Spleen (tissue), 11 donors: ENCODE measurements at regions not wholly inside any gene's neighbourhood (a gene's known extent, or its start where the extent isn't known, plus 50 kb on each side); places are given as distances from the start of the nearest gene placed in this dataset.

Experiments used
- DNase-seq: peaks from one replicate; pipeline ENCODE4 v3.0.0-alpha.2; 2020
- H3K27ac ChIP-seq, 8 donors: fragments of 200-600 bp; sonication (generic) in 7 of 8; 1 replicate in 4 of 8; 2 replicates in 4 of 8; pipeline versions ENCODE4 v1.5.0 to v1.8.0; 2016 to 2021; ENCODE audit warnings: inconsistent platforms in 4 of 8, mild to moderate bottlenecking in 4 of 8, moderate library complexity in 1 of 8
- H3K27me3 ChIP-seq, 7 donors: fragments of 200-600 bp; sonication (generic) in 6 of 7; replicated peaks in 1 of 7; 1 replicate in 4 of 7; 2 replicates in 3 of 7; pipeline versions ENCODE4 v1.5.0 to v1.8.0; 2016 to 2021; ENCODE audit warnings: inconsistent platforms in 3 of 7, mild to moderate bottlenecking in 1 of 7
- H3K36me3 ChIP-seq, 6 donors: fragments of 200-600 bp; sonication (generic) in 5 of 6; 1 replicate in 4 of 6; 2 replicates in 2 of 6; pipeline versions ENCODE4 v1.5.0 to v1.8.0; 2016 to 2021; ENCODE audit warnings: inconsistent platforms in 2 of 6
- H3K4me1 ChIP-seq, 6 donors: fragments of 200-600 bp; sonication (generic) in 5 of 6; 1 replicate in 3 of 6; 2 replicates in 3 of 6; pipeline versions ENCODE4 v1.5.0 to v1.8.0; 2016 to 2021; ENCODE audit warnings: inconsistent platforms in 3 of 6
- H3K4me3 ChIP-seq, 8 donors: fragments of 200-600 bp; sonication (generic) in 7 of 8; 1 replicate in 4 of 8; 2 replicates in 4 of 8; pipeline versions ENCODE4 v1.5.0 to v1.8.0; 2016 to 2021; ENCODE audit warnings: inconsistent platforms in 4 of 8, mild to moderate bottlenecking in 4 of 8, moderate library complexity in 2 of 8
- H3K9me3 ChIP-seq, 8 donors: fragments of 200-600 bp; sonication (generic) in 7 of 8; 1 replicate in 4 of 8; 2 replicates in 4 of 8; pipeline versions ENCODE4 v1.5.0 to v1.8.0; 2016 to 2021; ENCODE audit warnings: inconsistent platforms in 4 of 8
- CTCF ChIP-seq, 11 experiments: fragments of 200-600 bp in 7 of 11; fragments of 450-650 bp in 4 of 11; sonication (generic) in 4 of 11; IDR thresholded peaks in 8 of 11; conservative IDR thresholded peaks in 3 of 11; 1 replicate in 7 of 11; 2 replicates in 4 of 11; pipeline versions ENCODE4 v1.4.0 to v1.8.0; 2016 to 2021; ENCODE audit warnings: antibody characterized with exemption in 11 of 11, inconsistent platforms in 4 of 11, mild to moderate bottlenecking in 1 of 11
- POLR2A ChIP-seq, 3 donors: fragments of 450-650 bp; IDR thresholded peaks; one replicate each; pipeline ENCODE4 v1.5.1; 2017; ENCODE audit warnings: antibody characterized with exemption in 3 of 3, mild to moderate bottlenecking in 1 of 3
- POLR2AphosphoS5 ChIP-seq, 3 donors: sonication (generic); formaldehyde crosslinking; IDR thresholded peaks; one replicate each; pipeline ENCODE4 v1.5.1; 2017; ENCODE audit warnings: antibody characterized with exemption in 3 of 3
- WGBS, 5 donors: extraction: QIAGEN DNeasy Blood & Tissue Kit in 3 of 5; methylation state at CpG; one replicate each; pipeline versions ENCODE4 v1.1.5 to v1.1.7; 2013 to 2018; 5-methylcytosine and 5-hydroxymethylcytosine counted together
- intact Hi-C: fragments of 100-400 bp; cut with DNase I; formaldehyde crosslinking; loops from one replicate; pipeline ENCODE4 v1.15.0; 2023; ENCODE audit warnings: low total_unique reads
- donor health status: healthy with polysubstance abuse.
- donor health status: DM: no; HTN: no; CAD: no; lungs with moderate emphysema.
- donor health status: DM: no; HTN: no; CAD: no.
- donor health status: Bipolar disorder and iron deficiency.
- donor health status: healthy.
- donor health status: DM: no; HTN: no; CAD: no.
- donor health status: DM: yes; HTN: yes; CAD: no.

DNA sequence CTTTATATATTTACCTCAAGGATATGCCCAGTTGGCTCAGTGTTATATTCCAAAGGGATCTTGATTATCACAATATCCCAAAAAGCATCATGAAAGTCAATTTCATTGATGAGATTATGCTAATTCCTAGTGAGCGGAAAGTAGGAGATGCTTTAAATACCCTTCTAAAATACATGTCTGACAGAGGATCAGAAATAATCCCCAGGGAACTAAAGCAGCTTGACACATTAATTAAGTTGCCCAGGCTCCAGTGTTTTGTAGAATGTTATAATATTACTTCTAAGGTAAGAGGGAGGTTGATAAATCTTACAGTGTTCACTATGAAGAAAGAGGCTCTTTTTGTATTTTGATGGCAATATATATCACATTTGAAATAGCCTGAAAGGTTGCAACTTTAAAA, 767.5 kb upstream of the ROBO1 start:
- intact Hi-C loops: no loop called here
- Histone ChIP-seq H3K4me3 (no peak overlapping the region), H3K27me3 (no peaks in the 10 kb centered on the region), H3K27ac (no peak overlapping the region), H3K36me3 (no peaks in the 10 kb centered on the region), H3K4me1 (no peaks in the 10 kb centered on the region), H3K9me3 (peaks cover 0 to 31% (median 5%) of the 10 kb centered on the region in 8 donors)
- WGBS, 5 donors: 87 to 100% (median 94%) methylated on average over 1 of the region's 1 CpG
- TF ChIP-seq POLR2A (IDR thresholded peaks at IDR 0.05): no peak
- TF ChIP-seq POLR2AphosphoS5 (IDR thresholded peaks at IDR 0.05): no peak
- no peak for TF ChIP-seq CTCF (IDR thresholded peaks at IDR 0.05 in 8 of 11, conservative IDR thresholded peaks at IDR 0.05 in 3 of 11)
- no peak for DNase-seq

DNA sequence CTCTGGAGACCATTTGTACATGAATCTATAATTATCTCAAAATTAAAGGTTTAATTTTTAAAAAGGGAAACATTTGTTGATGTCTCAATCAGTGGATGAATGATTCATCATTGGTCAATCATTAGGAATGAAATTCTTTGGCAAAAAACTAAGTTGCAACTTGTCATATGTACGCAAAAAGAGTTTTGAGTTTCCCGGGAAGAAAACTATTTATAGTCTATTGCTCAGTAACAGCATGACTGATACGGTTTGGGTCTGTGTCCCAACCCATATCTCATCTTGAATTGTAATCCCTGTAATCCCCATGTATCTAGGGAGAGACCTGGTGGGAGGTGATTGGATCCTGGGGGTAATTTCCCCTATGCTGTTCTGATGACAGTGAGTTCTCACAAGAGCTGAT, 765.8 kb upstream of the ROBO1 start:
- intact Hi-C loops: no loop called here
- no peaks in the 10 kb centered on the region for H3K36me3 ChIP-seq
- H3K27ac ChIP-seq: no peak overlapping the region
- H3K4me1 ChIP-seq: no peaks in the 10 kb centered on the region
- no peak for DNase-seq
- peaks cover 0 to 32% (median 8%) of the 10 kb centered on the region in 8 donors for H3K9me3 ChIP-seq
- no peaks in the 10 kb centered on the region for H3K27me3 ChIP-seq
- H3K4me3 ChIP-seq: no peak overlapping the region
- WGBS, 5 donors: 82 to 91% (median 90%) methylated on average over 3 of the region's 3 CpGs
- TF ChIP-seq POLR2A (IDR thresholded peaks at IDR 0.05) (no peak), CTCF (IDR thresholded peaks at IDR 0.05 in 8 of 11, conservative IDR thresholded peaks at IDR 0.05 in 3 of 11) (no peak), POLR2AphosphoS5 (IDR thresholded peaks at IDR 0.05) (no peak)

DNA sequence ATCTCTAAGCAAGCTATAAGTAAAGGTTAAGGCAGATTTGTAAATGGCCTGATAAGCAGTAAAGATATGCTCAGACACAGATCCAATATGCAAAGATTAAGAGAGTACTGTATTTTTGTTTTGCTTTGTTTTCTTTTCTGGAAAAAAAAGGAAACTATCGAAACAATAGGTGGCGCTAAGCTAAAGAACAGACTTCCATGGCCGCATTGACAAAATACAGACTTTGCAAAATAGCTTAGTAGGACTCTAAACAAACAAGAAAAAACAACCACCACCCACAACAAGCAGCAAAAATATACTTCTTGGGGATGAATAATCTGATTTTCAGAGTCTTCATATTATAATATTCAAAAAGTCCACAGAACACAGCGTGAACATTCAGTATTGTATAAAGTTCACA, 758.4 kb upstream of the ROBO1 start:
- 74 to 84% (median 79%) methylated on average over 4 of the region's 4 CpGs for WGBS, 5 donors
- Histone ChIP-seq H3K27ac (no peak overlapping the region), H3K36me3 (no peaks in the 10 kb centered on the region), H3K9me3 (peaks cover 0 to 31% (median 11%) of the 10 kb centered on the region in 8 donors), H3K4me3 (no peak overlapping the region), H3K27me3 (no peaks in the 10 kb centered on the region), H3K4me1 (no peaks in the 10 kb centered on the region)
- DNase-seq: no peak
- TF ChIP-seq POLR2AphosphoS5 (IDR thresholded peaks at IDR 0.05) (no peak), POLR2A (IDR thresholded peaks at IDR 0.05) (no peak), CTCF (IDR thresholded peaks at IDR 0.05 in 8 of 11, conservative IDR thresholded peaks at IDR 0.05 in 3 of 11) (no peak)
- intact Hi-C loops: no loop called here

- H3K4me3 ChIP-seq: no peak overlapping the region
- no peaks in the 10 kb centered on the region for H3K36me3 ChIP-seq
- TF ChIP-seq CTCF (IDR thresholded peaks at IDR 0.05 in 8 of 11, conservative IDR thresholded peaks at IDR 0.05 in 3 of 11): no peak
- TF ChIP-seq POLR2A (IDR thresholded peaks at IDR 0.05): no peak
- H3K4me1 ChIP-seq: no peaks in the 10 kb centered on the region
- peaks cover 0 to 9% (median 5%) of the 10 kb centered on the region in 8 donors for H3K9me3 ChIP-seq
- no peak overlapping the region for H3K27ac ChIP-seq
- no peak for DNase-seq
- no peaks in the 10 kb centered on the region for H3K27me3 ChIP-seq
- intact Hi-C loops: no loop called here
These were observed 753.3 kb upstream of the ROBO1 start for GRCh38 chr3:80521081-80521480.
